GM18519 (cell line): ENCODE measurements at regions not wholly inside any gene's neighbourhood (a gene's known extent, or its start where the extent isn't known, plus 50 kb on each side); places are given as distances from the start of the nearest gene placed in this dataset.

Source experiments
- ATAC-seq: cut with Tn5 transposase; IDR thresholded peaks from one replicate; pipeline ENCODE4 v1.9.1; 2021; ENCODE audit warnings: mild to moderate bottlenecking, moderate library complexity; ENCODE audit not compliant: unreplicated experiment, low FRiP score

DNA sequence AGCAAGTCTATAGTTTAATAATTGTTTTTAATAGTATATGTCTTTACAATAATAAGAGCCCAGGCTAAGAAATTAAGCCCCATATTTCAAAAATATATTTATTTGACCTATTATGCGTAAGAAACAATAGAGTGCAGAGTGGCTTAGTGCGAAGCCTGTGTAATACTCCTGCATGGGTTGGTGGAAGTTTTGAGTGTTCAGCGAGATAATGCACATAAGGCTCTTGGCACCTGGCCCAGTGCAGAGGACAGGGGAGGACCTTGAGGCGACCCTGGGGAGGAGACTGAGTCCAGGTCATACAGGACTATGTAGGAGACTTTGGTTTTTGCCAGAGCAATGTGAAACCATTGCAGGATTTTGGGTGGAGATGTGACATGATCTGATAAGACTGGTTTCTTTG, 132.4 kb upstream of the ST6GAL2 start:
- ATAC-seq = no peak

DNA sequence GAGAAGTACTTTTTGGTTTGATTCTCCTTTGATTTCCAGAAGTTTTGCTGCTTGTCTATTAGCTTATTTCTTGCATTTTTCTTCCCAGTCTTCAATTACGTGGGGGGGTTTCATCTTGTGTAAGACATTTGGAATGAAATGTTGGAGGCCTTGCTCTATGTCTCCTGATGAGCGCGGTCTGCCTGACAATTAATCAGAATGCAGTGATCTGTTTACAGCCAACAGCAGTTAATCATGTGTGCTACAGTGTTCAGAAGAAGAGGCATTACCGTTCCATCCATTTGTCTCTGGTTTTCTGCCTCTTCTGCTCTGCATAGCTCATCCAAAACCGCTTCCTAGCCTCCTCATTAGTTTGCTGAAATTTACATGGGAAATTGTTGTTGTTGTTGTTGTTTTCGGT, 134.4 kb upstream of the ST6GAL2 start:
- ATAC-seq = no peak

DNA sequence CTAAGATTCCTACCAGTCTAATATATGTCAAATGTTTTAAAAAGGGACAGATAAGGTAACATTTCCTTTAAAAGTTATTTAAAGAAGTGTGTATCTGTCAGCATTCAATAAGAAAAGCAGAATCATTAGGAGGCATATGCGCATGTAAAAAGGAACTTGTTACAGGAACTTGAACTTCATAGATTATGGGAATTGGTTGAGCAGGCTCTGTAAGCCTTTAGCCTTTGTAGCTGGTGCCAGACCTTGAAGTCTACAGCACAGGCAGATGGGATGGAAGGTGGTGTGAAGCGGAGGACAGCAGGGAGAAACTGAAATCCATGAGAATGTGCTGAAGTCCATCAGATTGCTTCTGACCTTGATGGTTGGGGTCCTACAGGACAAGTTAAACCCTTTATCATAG, 138.3 kb upstream of the ST6GAL2 start:
- ATAC-seq = no peak

DNA sequence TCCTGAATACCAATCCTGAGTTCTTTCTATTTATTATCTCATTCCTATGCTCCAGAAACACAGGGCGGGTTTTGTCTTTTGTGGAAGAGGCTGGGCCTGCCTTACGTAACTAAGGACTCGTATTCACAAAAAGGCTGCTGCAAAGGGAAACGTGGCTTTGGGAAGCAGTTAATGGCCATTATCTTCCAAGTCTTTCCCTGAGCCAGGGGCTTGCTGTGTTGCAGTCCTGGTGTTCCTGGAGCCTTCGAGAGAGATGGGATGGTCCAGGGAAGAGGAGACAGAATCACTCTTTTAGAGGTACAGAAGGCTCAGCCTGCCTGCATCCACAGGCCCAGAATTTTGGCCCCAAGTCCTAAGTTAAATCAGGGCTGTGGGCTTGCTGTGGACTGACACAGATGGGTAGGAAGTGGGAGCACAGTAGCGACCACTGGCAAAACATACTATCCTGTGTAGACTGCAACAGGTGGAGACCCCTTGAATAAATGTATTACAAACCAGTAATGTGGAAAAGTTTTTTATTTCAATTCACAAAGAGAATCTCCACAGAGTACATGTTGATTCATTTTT, 139.4 kb upstream of the ST6GAL2 start:
- no peak for ATAC-seq

DNA sequence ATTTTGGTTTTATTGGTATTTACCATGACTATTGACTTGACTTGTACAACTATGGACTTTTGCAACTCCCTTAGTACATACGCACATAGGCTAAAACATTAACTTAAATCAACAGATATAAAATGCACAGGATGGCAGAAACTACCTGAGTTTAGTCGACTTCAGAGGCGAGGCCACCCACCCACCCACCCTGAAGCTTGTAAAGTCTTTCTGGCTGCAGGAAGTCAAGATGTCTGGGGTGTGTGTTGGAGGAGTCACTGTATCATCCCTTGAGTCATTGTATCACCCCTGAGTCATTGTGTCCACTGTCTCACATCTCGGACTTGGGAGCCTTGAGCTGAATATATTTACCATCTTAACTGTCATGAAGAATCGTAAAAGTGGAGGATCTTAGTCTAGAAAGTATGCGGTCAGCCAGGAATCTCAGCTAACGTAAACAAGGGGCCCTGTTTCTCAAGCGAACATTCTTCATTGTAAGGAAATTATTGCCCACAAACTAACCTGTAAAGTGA, 140.0 kb upstream of the ST6GAL2 start:
- ATAC-seq = no peak

DNA sequence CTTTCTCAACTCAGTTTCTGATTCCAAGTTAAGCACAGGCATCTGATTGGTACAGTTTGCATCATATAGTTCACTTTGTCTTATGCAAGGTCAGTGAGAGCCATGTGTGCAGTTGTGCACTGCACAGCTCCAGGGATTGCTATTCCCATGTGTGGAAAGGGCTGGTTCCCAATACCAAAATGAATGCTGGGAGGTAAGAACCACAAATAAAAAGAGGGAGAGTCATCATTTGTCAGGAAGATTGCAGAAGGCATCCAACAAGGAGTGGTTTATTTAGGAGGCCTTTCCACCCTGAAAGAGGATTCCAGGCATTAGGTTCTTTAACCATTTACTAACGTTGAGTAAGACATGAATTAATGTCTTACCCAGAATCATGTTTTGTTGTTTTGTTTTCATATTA, 141.2 kb upstream of the ST6GAL2 start:
- no peak for ATAC-seq

DNA sequence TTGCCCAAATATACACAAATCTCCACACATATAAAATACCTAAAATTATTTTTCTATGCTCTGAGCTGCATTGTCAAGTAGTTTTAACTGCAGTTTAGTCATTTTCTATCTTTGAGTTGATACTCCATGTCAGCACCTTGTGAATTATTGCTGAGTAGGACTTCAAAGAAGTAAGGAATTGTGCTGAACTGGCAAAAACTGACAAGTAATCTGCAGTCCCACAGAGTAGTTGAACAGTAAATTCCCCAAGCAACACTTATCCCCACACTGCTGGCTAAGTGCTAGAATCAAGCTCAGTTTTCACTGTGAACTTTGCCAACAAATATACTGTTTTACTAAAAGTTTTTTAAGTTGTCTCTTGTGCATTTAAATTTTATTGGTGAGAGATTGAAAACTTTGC, 141.8 kb upstream of the ST6GAL2 start:
- no peak for ATAC-seq

DNA sequence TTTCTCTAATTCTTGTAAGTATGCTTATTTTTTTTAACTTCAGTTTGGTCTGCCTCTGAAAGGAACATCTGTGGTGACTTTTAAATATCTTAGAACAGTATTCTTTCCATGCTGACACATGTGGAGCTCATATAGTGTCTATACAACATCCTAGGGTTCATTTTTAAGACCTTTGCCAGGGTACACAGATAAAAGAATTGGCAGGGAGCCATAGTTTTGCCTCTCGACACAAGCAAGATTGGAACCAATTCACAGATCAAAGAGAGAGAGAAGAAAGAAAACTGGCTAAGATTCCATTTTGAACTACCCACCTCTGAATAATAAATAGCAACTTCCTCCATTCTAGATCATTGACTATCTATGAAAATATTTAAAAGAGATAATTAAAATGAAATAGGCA, 142.7 kb upstream of the ST6GAL2 start:
- no peak for ATAC-seq

DNA sequence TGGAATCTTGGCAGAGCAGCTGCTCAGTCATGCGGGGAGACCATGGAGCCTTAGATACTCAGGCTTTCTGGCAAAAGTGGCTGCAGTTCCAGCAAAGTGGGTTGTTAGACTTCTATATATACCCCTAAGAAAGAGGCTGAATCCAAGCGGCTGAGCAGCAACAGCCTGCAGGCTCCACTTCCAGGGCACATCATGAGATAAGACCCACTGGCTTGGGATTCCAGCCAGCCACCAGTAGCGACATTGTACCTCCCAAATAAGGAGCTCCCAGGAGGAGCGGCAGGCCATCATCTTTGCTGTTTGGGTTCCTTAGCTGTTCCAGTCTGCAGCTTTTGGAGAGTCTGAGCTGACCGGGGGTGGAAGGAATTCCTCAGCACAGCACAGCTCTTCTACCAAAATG, 150.3 kb upstream of the ST6GAL2 start:
- no peak for ATAC-seq

DNA sequence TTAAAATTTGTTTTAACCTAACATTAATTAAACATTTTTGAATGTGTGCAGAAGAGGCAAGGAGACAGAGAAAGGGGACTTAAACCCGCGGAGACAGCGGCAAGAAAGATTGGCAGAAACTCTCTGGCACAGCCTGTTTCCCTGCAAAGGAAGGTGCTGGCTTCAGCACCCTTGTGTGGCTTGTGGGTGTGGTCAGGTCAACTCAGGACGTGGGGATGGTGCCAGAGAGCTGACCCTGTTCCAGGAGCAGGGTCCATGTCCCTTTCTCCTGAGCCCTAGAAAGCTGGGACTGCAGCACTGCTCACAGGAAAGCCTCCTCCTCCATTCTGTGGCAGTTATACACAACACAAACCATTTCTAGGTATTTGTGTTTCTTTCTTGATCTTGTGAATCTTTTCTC, 176.2 kb upstream of the ST6GAL2 start:
- no peak for ATAC-seq

DNA sequence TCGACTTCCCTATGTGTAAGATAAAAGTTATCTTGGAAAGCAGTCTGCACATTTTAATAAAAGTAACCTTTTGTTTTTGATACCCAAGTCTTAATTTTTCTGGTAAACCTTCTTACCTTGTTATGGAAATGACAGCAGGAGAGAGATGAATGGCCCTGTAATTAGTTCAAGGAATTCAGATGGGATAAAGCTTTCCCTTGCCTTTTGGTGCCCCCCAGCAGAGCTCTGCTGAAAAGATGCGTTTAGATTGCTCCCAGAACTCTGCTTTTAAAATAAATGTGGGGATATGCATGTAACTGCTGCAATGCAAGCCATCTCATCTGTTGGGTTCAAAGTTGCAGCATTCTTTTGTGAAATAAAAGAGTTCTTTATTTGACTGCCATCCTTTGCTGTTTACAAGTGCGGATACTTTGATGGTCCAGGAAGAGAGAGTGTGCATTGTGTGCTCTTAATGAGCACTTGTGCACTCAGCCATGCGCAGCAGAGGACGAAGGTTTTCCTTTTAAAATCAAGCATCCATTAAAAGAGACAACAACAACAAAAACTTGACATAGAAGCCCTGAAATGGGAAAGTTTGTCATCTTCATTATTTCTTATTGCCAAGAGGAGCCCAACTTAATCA, 176.7 kb upstream of the ST6GAL2 start:
- ATAC-seq = no peak

DNA sequence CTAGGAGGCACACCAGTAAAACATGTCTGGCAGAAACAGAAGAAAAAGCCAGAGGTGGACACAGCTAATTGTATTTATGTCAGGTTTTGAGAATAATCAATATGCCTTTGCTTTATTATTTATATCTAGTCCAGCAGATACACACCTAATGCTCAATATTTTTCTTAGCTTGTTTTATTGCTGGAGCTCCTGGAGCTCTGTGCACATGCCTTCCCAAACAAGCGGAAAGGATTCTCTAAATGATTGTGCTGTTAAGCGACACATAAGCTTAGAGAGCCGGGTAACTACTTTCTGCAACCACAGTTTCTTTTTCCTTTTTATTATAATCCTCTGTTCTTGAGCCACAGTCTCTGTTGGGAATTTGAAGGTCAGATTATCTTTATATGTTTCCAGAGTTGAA, 177.3 kb upstream of the ST6GAL2 start:
- no peak for ATAC-seq

DNA sequence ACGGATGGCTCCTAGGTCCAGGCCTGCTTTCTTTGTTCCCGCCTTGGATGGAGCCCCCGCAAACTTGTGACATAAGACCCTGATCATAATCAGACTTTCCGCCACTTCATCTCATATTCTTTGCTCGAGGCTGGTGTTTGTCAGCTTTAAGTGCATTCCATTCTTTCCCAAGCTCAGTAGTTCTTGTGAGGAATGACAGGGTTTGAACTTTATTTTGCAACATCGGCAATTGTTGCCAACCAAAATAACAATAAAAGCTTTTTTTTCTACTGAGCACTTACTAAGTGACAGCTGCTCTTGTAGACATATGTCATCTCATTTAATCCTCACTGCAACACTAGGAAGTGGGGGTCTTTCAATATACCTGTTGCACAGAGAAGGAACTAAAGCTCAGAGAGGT, 178.8 kb upstream of the ST6GAL2 start:
- no peak for ATAC-seq

DNA sequence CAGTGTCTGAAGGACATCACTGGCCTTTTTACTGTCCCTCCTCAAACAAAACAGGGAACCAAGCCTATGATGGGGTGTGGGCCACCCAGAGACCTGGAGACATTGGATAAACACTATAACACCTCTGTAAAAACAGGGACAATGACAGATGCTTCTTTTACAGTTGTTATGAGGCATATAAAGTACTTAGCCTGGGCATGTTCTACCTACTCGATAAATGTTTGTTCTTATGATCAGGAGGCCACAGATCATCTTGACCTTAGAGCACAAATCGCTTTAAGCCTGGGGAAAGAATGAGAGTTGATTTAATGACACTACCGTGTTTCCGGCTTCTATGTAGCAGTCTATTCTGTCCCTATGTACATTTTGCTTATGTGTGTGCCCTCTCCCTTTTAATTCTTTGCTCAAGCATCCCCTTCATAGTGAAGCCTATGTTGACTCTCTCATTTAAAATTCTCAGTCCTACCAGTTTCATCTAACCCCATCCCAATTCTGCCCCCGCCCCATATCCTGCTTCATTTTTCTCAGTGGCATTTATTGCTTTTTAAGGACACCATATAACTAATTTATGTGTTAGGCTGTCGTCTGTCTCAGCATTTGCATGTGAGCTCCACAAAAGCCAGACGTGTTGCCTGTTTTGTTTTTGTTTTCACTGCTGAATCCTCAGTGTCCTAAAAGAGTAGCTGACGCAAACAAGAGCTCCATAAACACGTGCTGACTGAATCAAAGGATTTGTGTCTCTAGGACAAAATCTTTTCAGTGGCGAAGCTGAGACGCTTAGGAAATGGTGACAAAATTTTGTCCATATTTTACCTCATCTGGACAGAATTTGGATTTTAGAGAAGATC, 182.3 kb upstream of the ST6GAL2 start:
- ATAC-seq = no peak

DNA sequence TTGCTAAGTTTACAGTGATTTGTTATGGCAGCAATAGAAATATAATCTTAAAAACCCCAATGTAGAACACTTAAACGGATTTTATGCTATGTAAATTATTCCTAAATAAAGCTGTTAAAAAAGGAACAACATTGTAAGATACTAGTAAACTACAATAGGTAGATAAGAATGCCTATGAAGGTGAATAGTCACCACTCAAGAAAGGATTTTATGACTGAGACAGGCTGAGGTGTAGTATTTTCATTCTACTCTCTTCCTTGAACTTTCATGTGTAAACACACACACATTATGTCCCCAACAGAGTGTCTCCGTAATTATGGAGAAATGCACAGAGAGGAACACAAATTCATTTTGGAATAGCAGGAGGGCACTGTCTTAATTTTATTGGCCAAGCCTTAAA, 183.9 kb upstream of the ST6GAL2 start:
- no peak for ATAC-seq

DNA sequence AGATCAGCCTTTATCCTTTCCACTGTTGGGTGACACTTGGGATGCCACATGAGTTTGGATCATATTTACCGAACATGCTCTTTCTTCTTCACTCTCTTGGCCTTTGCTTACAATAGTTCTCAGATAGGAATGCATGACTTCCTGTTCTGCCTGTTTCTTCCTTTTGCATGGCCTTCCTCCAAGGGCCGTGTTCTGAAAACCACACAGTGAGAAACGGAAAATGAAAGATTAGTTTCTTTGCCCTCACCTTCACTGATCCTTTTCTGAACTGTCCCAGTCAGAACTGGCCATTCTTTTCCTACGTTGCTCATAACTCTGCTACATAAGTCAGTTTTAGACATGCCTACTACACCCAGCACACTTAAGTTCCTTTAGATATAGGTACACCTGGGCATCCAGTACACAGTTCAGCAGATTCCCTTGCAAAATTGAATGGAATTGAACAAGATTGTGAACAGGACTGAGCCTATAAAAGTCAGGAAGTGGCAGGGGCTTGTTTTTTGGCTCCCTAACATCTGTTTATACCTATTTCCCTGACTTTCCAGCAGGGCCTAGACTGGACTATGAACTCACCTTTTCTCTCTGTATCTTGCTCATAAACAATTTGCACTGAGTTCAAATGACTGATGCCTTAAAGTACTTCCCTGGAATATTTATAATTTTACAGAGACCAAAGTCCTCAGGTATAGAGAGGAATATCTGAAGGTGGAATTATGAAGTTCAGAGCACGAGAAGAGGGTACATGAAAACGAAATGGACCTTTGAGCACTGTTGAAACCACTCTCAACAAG, 186.4 kb upstream of the ST6GAL2 start:
- no peak for ATAC-seq

DNA sequence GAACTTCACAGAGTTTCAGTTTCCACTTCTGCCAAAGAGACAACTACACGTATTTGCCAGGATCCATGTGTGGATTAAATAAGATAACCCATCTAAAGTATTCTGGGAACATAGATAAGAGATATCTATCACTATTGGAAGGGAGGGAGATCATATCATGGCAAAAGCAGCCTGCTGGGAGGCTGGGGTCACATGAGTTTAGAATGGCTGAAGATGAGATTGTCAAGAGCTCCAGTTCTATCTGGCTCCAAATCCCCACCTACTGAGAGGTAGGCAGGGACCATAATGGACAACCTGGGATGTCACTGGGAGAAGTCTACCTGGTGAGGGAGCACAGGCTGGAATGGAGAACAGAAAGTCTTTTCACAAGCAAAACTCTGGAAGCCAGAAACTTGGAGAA, 192.6 kb upstream of the ST6GAL2 start:
- no peak for ATAC-seq

DNA sequence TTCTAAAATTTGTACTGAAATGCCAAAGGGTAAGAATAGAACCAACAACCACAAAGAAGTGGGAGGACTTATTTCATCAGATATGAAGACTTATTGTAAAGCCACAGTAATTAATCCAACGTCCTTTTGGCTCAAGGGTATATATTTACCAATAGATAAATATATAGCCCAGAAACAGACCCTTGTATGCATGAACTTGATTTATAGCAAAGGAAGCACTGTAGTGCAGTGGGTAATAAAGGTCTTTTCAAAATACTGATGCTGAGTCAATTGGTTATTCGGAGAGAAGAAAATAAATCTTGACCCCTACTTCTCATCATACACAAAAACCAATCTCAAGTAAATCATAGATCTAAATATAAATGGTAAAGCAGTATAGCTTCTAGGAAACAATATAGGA, 200.5 kb upstream of the ST6GAL2 start:
- no peak for ATAC-seq

DNA sequence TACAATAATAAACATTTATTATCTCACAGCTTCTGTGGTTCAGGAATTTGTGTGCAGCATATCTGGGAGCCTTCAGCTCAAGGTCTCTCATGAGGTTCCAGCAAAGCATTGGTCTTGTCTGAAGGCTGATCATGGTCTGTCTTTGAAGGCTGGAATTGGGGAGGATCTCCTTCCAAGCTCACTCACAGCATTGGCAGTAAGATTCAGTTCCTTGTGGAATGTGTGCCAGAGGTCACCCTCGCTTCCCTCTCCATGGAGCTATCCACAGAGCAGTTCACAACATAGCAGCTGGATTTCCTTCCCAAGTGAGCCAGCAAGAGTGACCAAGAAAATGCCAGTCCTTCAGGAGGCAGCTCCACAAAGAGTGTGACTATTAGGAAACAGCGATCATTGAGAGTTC, 202.2 kb upstream of the ST6GAL2 start:
- no peak for ATAC-seq

DNA sequence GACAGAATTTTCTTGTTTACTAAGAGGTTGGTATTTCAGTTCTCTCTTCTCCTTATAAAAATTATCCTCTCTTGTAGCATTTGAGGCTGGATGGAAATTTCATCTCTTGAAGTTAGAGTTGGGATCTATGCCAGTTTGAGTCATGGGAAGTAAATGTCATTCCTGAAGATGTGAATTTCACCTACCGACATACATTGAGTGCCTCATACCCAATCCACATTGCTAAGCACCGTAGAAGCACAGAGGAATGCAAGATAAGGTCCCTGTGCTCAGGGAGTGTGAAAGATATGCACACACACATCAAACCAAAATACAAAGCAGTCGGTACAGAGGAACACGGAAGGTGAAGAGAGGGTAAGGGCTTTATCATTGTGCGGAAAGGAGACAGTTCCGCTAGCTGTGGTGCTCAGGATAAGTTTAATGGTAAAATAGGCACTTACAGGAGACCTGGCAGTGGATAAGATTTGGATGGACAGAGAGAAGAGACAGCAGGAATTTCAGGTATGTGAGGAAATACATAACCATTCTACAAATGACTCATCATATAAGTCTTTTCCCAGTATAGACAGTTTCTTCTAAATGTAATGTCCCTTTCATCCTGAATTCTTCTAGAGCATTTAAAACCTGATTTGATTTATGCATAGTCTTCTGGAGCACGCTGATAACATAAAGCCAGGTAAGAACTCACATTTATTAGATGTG, 205.3 kb upstream of the ST6GAL2 start:
- no peak for ATAC-seq
